Left ventricle myocardium superior (tissue), 1 donor: ENCODE measurements at regions not wholly inside any gene's neighbourhood (a gene's known extent, or its start where the extent isn't known, plus 50 kb on each side); places are given as distances from the start of the nearest gene placed in this dataset.
"Not testable (repeated sequence)": the region's sequence is repeated elsewhere in the genome, so short reads cannot be mapped to it uniquely, and the experiment has no call there.

Experiments
- ATAC-seq: fragments of 200-7000 bp; cut with Tn5 transposase; one replicate; pipeline ENCODE4 v1.9.1; 2020; ENCODE audit warnings: mild to moderate bottlenecking, moderate library complexity
- DNase-seq: peaks from one replicate; pipeline ENCODE4 v3.0.0-alpha.2; 2020
- intact Hi-C: fragments of 100-400 bp; cut with micrococcal nuclease; formaldehyde crosslinking; loops from one replicate; pipeline ENCODE4 v1.11.0; 2022
- donor health status: DM: no; HTN: yes; CAD: no; lungs with severe emphysema.

DNA sequence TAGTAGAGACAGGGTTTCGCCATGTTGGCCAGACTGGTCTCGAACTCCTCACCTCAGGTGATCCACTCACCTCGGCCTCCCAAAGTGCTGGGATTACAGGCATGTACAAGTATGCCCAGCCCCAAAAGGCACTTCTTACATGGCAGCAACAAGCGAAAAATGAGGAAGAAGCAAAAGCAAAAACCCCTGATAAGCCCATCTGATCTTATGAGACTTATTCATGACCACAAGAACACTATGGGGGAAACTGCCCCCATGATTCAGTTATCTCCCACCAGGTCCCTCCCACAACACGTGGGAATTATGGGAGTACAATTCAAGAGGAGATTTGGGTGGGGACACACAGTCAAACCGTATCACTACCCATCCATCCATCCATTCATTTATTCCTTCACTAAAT, 163.0 kb upstream of the PDE7B start:
- intact Hi-C loops, ATAC-seq, DNase-seq: not testable (repeated sequence)

DNA sequence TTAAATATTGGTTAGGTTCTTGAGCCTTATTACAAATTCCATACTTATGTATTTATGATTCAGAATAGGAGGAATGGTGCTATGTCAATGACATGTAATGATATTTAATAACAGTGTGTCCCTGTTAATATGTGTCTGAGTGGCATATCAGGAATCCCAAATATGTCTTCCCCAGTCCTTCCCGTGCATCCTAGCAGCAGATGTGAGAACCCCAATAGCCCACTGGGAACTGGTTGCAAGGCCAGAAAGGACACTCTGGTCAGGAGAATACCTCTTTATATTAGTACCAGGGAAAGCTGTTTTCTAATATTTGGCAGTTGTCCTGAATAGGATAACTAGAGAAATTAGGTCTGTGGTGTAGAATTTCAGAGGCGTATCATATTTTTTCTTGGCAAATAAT, 159.1 kb upstream of the PDE7B start:
- ATAC-seq: no peak
- intact Hi-C loops: no loop called here

DNA sequence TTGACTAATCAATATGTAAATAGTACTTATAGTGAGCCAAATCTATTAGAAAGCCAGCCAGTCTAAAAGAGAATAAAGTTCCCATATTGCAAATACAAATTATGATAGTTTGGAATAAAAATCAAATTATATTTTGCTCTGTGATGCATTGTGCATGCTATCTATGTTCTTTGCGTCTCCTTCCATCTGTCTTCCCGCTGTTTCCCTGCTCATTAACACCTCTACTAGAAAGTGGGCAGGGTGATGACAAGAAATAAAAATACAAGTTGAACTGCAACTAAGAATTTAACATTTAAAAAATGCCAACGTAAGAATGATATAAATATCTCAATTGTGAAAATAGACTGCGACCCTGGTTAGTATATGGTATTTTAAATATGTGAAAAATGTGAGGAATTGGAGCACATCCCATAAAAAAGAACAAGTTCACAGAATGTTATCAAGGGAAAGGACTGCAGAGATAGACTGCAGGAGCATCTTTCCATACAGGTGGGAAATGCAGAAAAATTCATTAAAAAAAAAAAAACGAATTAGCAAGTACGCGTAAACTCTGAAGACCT, 157.6 kb upstream of the PDE7B start:
- ATAC-seq (no peak), DNase-seq (no peak)
- intact Hi-C loops: no loop called here

More for the DNA sequence above, 159.1 kb upstream of the PDE7B start:
- no peak for DNase-seq

DNA sequence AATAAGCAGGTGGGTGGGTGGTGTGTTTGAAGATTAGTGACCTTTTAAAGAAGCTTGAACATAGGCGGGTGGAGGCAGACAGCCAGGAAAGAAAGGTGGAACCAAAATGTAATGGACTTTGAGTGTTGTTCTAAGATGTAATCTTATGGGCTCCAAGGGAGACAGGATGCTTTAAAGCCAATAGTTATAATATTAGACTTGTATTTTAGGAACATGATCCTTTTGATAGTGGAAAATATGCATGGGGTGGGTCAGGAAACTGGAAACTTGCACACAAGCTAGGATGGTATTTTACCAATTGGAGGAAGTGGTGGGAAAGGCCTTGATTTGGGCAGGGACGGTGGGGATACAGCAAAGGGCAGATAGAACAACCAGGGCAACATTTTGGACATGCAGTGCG, 151.8 kb upstream of the PDE7B start:
- intact Hi-C loops: no loop called here
- ATAC-seq (no peak), DNase-seq (no peak)

DNA sequence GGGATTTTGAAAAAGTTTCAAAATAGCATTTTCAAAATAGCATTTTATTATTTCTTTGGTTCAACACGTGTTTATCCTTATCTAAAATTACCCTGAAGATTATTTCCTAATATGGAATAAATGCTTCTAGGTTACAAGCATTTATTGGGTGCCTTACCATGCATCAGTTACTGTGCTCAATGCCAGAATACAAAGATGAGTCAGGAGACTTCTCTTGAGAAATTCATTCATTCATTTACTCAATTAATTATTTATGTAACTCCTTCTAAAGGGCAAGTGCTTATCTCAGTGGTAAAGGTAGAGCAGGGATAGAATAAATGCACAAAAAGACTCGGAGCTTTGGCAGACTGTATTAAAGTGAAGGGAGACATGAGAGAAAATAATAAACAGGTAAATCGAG, 150.1 kb upstream of the PDE7B start:
- intact Hi-C loops: no loop called here
- DNase-seq (no peak), ATAC-seq (no peak)

DNA sequence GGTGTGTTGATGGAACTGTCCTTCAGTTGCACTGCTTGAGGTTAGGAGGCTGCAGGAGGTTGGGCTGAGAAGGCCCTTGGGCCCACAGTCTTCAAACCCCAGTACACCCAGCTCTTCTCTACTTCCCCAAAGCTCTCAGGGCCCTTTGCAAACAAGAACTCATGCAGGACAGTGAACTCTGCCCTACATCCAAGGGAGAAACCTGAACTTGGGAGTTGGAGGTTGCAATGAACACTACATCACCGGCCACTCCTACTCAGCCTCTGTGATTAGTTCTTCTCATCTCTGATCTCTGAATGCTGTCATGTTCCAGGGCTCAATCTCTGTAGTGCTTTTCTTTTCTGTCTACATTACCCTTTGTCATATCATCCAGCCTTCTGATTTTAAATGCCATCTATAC, 148.5 kb upstream of the PDE7B start:
- intact Hi-C loops: no loop called here
- no peak for ATAC-seq

DNA sequence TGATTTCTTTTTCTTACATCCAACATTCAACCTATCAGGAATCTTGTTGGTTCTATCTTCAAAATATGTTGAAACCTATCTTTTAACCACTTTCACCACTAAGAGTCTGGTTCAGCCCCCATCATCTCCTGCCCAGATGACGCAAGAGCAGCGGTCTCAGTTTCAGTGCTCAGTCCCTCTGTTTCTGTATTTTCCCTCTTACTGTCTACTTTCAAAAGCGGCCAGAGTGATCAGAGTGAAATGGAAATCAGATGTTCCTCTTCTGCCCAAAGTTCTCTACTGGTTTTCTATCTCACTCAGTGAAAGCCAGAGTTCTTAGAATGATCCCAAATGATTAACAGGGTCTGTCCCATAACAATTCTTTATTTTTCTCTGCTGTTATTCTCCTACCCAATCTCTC, 147.9 kb upstream of the PDE7B start:
- DNase-seq (no peak), ATAC-seq (no peak)
- intact Hi-C loops: no loop called here

More for the DNA sequence above, 148.5 kb upstream of the PDE7B start:
- no peak for DNase-seq

DNA sequence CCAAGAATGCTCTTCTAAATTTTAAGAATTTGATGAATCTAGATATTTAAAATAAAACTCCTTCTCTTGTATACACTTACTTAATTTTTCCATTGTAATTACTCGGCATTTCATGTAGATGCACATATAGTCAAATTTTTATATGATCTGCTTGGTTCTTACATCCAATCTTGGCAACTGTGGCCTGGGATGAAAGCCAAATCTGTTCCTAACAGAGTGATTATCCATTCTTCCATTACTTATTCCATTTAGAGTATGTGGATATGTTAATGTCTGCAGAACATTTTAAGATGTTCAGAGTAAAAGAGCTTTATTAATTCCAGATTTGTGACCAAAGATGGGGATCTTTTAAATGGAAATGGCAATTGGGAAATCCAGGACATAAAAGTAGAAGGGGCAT, 144.1 kb upstream of the PDE7B start:
- ATAC-seq (no peak), DNase-seq (no peak)
- intact Hi-C loops: no loop called here

DNA sequence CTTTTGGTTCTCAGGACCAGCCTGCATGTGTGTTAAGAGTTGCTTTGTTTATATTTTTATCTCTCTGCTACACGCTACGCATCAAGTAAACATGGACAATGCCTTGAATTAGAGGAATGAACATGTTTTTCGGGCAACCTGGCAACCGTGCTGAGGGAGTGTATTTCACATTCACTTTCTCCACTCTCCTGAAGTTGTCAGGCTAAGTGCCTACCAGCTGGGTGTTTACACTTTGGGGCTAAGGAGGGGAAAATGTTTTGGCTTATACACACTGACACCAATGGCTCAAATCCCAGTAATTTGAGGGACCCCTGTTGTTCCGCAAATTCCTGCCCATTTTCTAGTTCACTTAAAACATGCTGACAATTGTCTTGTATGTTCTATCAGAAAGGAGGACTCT, 141.5 kb upstream of the PDE7B start:
- DNase-seq: no peak
- intact Hi-C loops: no loop called here
- no peak for ATAC-seq

DNA sequence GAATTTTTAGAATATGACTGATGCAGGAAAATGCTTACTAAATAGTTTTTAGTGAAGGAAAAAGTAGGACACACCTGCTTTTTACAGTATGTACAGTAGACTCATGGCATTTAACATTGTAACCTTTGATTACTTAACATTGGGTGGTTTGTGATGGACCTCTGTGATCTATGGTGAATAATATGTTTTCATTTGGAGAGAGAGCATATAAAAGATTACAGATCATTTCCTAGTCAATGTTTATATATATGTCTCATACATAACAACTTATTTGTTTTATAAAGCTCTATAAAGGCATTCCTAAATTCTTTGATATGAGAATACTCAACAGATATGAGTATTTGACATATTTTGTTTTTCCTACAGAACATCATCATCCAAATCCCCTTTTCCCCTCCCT, 129.3 kb upstream of the PDE7B start:
- intact Hi-C loops: no loop called here
- DNase-seq (no peak), ATAC-seq (no peak)

DNA sequence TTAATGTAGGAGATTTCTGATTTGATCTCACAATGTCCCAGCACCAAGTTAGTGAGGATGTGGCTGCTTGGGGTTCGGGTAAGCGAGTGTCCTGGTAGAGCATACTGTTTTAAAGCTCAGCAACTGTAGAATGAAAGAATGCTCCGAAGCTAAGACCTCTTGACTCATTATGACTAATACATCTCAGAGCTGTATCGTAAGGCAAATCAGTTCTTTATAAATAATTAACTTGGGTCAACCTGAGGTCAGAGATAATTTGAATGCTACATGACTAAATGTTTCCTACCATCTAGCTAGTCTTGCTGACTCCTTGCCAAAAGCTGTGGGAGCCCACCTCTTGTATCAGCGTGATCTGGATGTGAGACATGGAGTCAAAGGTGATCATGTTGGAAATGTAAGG, 128.8 kb upstream of the PDE7B start:
- no peak for ATAC-seq
- intact Hi-C loops: no loop called here
- DNase-seq: no peak

DNA sequence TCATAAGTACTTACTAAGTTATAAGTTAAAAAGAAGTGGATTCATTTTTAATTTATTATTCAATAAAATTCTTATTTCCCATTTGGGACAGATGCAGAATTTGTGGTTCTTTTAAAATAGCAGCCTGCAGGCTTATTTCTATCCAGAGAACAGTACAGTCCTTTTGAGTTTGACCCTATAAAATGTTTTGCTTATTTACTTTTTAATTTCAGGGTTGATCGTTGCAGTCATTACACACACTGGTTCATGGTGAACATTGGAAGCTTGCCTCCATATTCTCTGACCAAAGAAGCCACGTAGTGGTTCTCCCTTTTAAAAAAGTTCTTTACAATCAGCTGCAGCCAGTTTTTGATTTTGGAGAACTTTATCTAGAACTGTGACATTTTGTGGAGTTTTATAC, 122.9 kb upstream of the PDE7B start:
- DNase-seq (no peak), ATAC-seq (no peak)
- intact Hi-C loops: no loop called here

DNA sequence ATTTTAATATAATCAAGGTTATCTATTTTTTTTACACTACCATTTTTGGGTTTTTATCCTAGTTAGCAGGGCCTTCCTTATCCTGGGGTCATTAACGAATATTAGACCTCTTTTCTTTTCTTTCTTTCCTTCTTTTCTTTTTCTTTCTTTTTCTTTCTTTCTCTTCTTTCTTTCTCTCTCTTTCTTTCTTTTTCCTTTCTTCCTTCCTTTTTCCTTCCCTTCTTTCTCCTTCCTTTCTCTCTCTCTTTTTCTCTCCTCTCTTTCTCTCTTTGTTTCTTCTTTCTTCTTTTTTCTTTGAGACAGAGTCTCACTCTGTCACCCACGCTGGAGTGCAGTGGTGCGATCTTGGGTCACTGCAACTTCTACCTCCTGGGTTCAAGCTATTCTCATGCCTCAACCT, 120.4 kb upstream of the PDE7B start:
- ATAC-seq: no peak
- no peak for DNase-seq
- intact Hi-C loops: no loop called here

DNA sequence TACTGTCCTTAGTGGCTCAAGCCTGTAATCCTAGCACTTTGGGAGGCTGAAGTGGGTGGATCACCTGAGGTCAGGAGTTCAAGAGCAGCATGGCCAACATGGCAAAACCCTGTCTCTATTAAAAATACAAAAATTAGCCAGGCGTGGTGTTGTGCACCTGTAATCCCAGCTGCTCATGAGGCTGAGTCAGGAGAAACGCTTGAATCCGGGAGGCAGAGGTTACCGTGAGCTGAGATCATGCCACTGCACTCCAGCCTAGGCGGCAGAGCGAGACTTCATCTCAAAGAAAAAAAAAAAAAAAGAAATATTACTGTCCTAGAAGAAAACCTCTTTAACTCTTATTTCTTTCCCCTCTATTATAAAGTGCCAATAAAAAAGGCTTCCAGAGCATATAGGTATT, 115.2 kb upstream of the PDE7B start:
- DNase-seq, intact Hi-C loops, ATAC-seq: not testable (repeated sequence)

DNA sequence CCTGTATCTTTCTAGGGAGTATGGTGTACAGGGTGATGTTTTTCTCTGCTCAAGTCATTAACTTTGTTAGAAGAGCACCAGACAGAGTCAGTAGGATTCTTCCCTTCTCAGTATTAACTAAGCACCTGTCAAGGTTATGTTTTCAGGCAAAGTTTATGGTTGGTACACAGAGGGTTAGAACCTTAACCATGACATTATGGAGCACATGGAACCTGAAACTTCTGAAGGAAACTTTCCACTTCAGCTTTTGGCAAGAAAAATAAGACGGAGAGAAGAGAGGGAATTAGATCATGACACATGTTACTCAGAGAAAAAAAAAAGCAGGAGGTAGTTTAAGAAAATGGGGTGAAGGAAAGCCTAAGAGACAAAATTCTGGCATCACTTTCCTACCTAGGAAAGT, 112.9 kb upstream of the PDE7B start:
- ATAC-seq: no peak
- DNase-seq: no peak
- intact Hi-C loops: no loop called here

DNA sequence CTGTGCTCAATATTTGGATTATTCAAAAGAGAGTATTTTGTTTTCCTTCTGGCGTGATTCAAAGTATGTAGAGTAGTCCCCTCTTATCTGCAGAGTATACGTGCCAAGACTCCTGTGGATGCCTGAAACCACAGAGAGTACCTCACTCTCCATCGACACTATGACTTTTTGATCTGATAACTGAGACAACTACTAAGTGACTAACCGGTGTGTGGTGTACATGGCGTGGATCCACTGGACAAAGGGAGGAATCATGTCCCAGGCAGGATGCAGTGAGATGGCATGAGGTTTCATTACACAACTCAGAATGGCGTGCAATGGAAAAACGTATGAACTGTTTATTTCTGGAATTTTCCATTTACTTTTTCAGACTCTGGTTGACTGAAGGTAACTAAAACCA, 112.2 kb upstream of the PDE7B start:
- DNase-seq (no peak), ATAC-seq (no peak)
- intact Hi-C loops: no loop called here

DNA sequence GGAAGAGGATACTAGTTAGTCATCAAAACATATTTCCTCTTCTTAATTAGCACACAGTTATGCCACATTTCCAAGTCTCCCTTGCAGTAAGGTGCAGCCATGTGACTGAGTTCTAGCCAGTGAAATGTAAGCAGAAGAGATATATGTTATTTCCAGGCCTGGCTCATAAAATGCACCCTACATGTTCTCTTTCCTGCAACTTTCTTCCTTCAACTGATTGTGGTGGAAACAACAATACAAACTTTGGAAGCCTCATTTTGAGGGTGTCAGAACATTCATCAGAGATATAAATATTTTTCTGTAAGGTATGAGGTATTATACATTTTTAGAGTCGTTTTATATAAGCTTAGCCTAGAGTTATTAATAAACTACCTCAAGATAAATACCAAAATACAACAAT, 110.9 kb upstream of the PDE7B start:
- no peak for ATAC-seq
- no peak for DNase-seq
- intact Hi-C loops: no loop called here

DNA sequence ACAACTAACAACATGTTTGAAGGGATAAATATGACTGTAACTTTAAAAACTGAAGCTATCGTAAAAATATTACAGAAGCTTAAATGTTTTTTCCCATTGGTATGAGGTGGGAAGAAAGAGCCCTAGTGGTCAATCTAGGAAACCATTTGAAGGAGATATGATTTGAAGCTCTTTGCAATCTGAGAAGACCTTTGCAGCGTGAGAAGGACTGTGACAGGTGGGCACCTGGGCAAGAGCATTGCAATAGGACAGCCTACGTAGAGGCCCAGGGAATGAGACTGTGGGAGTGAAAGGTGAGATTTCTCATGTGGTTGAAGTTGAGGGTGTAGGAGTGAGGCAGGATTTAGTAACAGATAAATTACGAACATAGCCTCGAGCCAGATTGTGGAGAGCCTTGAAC, 108.0 kb upstream of the PDE7B start:
- DNase-seq (no peak), ATAC-seq (no peak)
- intact Hi-C loops: no loop called here

DNA sequence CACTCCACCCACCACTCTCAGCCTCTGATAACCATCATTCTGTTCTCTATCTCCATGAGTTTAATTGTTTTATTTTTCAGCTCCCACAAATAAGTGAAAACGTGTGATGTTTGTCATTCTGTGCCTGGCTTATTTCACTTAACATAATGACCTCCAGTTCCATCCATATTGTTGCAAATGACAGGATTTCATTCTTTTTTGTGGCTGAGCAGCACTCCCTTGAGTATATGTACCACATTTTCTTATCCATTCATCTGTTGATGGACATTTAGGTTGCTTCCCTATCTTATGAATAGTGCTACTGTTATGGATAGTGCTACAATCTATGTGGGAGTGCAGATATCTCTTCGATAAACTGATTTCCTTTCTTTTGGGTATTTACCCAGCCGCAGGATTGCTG, 103.3 kb upstream of the PDE7B start:
- ATAC-seq (no peak), DNase-seq (no peak)
- intact Hi-C loops: no loop called here

DNA sequence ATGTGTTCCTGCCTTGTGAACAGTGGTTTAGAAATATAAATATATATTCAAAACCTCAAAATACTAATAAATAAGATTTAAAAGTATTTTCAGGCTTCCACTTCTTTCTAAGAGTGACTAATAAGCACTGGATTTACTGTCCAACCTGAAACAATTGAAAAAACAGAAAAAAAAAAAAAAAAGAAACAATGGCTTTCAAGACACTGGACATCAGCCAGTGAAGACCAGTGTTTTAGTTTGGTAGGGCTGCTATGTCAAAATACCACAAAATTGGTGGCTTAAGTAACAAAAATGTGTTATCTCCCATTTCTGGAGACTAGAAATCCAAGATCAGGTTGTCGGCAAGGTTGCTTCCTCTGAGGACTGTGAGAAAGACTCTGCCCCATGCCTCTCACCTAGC, 101.4 kb upstream of the PDE7B start:
- ATAC-seq: no peak
- no peak for DNase-seq
- intact Hi-C loops: no loop called here

DNA sequence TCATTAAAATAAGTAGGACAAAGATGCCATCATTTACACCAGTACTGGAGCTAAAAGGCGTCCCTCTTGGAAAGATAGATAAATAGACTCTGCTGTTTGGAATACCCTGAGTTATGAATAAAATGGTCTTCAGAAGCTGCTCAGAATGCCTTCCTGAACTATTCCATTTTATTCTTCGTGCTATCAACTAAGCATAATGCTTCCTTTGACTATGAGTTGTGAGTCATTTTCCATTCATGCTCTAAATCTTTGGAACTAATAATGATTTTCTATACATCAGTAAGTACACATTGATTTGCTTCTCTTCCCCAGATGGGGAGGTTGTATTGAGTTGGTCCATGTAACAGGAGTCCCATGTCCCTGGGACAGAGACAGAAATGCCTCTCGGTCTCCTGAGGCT, 98.3 kb upstream of the PDE7B start:
- no peak for ATAC-seq
- DNase-seq: no peak
- intact Hi-C loops: no loop called here

DNA sequence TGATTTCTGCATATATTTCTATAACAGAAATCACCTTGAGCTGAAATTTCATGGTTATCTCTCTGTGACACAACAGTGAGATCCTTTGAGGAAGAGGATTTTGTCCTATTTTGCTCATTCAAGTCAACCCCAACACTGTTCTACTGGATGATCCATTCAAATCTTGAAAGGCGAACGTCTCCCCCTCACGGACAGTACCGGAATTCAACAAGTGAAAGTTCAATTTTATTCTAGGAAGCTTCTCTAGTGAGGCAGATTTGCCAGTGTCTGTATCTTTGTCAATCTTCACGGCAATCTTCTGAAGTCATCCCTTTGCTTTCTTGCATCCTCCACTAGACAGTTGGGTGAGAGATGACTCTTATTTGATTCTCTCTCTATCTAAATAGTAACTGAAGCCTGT, 91.7 kb upstream of the PDE7B start:
- DNase-seq: no peak
- ATAC-seq: no peak
- intact Hi-C loops: no loop called here
